Stimulated activated effector memory CD8-positive, alpha-beta T cell treated with anti-CD3 and anti-CD28 coated beads, Interleukin-12 subunit alpha, Interleukin-12 subunit beta, amount 100 ng/mL, for 72 hours (primary cell): ENCODE measurements at regions not wholly inside any gene's neighbourhood (a gene's known extent, or its start where the extent isn't known, plus 50 kb on each side); places are given as distances from the start of the nearest gene placed in this dataset.
"Not testable (repeated sequence)": the region's sequence is repeated elsewhere in the genome, so short reads cannot be mapped to it uniquely, and the experiment has no call there.

ENCODE experiments used
- ATAC-seq: fragments of 150-1000 bp; cut with Tn5 transposase; 2 replicates; pipeline ENCODE4 v1.10.0; 2021
- DNase-seq, 2 donors: peaks; one replicate each; pipeline ENCODE4 v3.0.0; 2021 to 2022; ENCODE audit warnings: low spot score in 2 of 2
- H3K27ac Mint-ChIP-seq: one replicate; pipeline ENCODE4 v1.8.0; 2022; ENCODE audit warnings: mild to moderate bottlenecking, mixed read lengths
- H3K36me3 Mint-ChIP-seq: one replicate; pipeline ENCODE4 v1.8.0; 2022; ENCODE audit warnings: mild to moderate bottlenecking, mixed read lengths
- H3K4me1 Mint-ChIP-seq: one replicate; pipeline ENCODE4 v1.8.0; 2022; ENCODE audit warnings: mixed read lengths
- H3K4me3 Mint-ChIP-seq: one replicate; pipeline ENCODE4 v1.8.0; 2022; ENCODE audit warnings: mild to moderate bottlenecking, mixed read lengths
- H3K9me3 Mint-ChIP-seq: one replicate; pipeline ENCODE4 v1.8.0; 2022; ENCODE audit warnings: mixed read lengths

GRCh38 chr2:144632809-144633208 is 112.9 kb upstream of the ZEB2 start:
- H3K36me3 Mint-ChIP-seq: no peaks in the 10 kb centered on the region
- no peak for ATAC-seq
- H3K27ac Mint-ChIP-seq: no peak overlapping the region
- no peak for DNase-seq
- H3K9me3 Mint-ChIP-seq: peaks cover 7% of the 10 kb centered on the region
- H3K4me3 Mint-ChIP-seq: no peak overlapping the region
- peaks cover 18% of the 10 kb centered on the region for H3K4me1 Mint-ChIP-seq

- ATAC-seq (no peak), DNase-seq (no peak)
- no peak overlapping the region for H3K4me3 Mint-ChIP-seq
- peaks cover 4% of the 10 kb centered on the region for H3K9me3 Mint-ChIP-seq
- H3K4me1 Mint-ChIP-seq: peaks cover 8% of the 10 kb centered on the region
- no peak overlapping the region for H3K27ac Mint-ChIP-seq
- no peaks in the 10 kb centered on the region for H3K36me3 Mint-ChIP-seq
These were observed 111.7 kb upstream of the ZEB2 start for GRCh38 chr2:144631636-144632035.

GRCh38 chr2:144630459-144631215 is 110.7 kb upstream of the ZEB2 start:
- ATAC-seq: peak; percentile 75

GRCh38 chr2:144629935-144630334 is 110.0 kb upstream of the ZEB2 start:
- Mint-ChIP-seq H3K4me3 (no peak overlapping the region), H3K9me3 (no peaks in the 10 kb centered on the region), H3K4me1 (peaks cover 8% of the 10 kb centered on the region), H3K27ac (no peak overlapping the region), H3K36me3 (no peaks in the 10 kb centered on the region)
- ATAC-seq (no peak), DNase-seq (no peak)

More at GRCh38 chr2:144630459-144631215, 110.7 kb upstream of the ZEB2 start:
- DNase-seq: no peak
- peaks cover 4% of the 10 kb centered on the region for H3K9me3 Mint-ChIP-seq
- no peak overlapping the region for H3K4me3 Mint-ChIP-seq
- H3K36me3 Mint-ChIP-seq: no peaks in the 10 kb centered on the region
- H3K4me1 Mint-ChIP-seq: peaks cover 8% of the 10 kb centered on the region
- H3K27ac Mint-ChIP-seq: no peak overlapping the region

GRCh38 chr2:144628566-144628965 is 108.6 kb upstream of the ZEB2 start:
- no peak overlapping the region for H3K4me3 Mint-ChIP-seq
- H3K36me3 Mint-ChIP-seq: no peaks in the 10 kb centered on the region
- ATAC-seq (no peak), DNase-seq (no peak)
- H3K27ac Mint-ChIP-seq: no peak overlapping the region
- no peaks in the 10 kb centered on the region for H3K9me3 Mint-ChIP-seq
- H3K4me1 Mint-ChIP-seq: peaks cover 8% of the 10 kb centered on the region

- DNase-seq (no peak), ATAC-seq (no peak)
- H3K27ac Mint-ChIP-seq: no peak overlapping the region
- no peak overlapping the region for H3K4me3 Mint-ChIP-seq
- peaks cover 7% of the 10 kb centered on the region for H3K4me1 Mint-ChIP-seq
- no peaks in the 10 kb centered on the region for H3K36me3 Mint-ChIP-seq
- H3K9me3 Mint-ChIP-seq: no peaks in the 10 kb centered on the region
These were observed 105.7 kb upstream of the ZEB2 start for GRCh38 chr2:144625626-144626025.

- no peaks in the 10 kb centered on the region for H3K9me3 Mint-ChIP-seq
- no peak for DNase-seq
- no peak overlapping the region for H3K27ac Mint-ChIP-seq
- no peak overlapping the region for H3K4me3 Mint-ChIP-seq
- no peaks in the 10 kb centered on the region for H3K36me3 Mint-ChIP-seq
- H3K4me1 Mint-ChIP-seq: peaks cover 5% of the 10 kb centered on the region
- ATAC-seq: no peak
These were observed 105.3 kb upstream of the ZEB2 start for GRCh38 chr2:144625226-144625625.

- no peak overlapping the region for H3K27ac Mint-ChIP-seq
- H3K36me3 Mint-ChIP-seq: no peaks in the 10 kb centered on the region
- no peaks in the 10 kb centered on the region for H3K9me3 Mint-ChIP-seq
- peaks cover 10% of the 10 kb centered on the region for H3K4me1 Mint-ChIP-seq
- DNase-seq (no peak), ATAC-seq (no peak)
- no peak overlapping the region for H3K4me3 Mint-ChIP-seq
These were observed 104.5 kb upstream of the ZEB2 start for GRCh38 chr2:144624451-144624850.

- not testable (repeated sequence) for H3K4me3 Mint-ChIP-seq, ATAC-seq, H3K27ac Mint-ChIP-seq, H3K36me3 Mint-ChIP-seq, DNase-seq, H3K9me3 Mint-ChIP-seq
- H3K4me1 Mint-ChIP-seq: peaks cover 13% of the 10 kb centered on the region
These were observed 102.5 kb upstream of the ZEB2 start for GRCh38 chr2:144622373-144622772.

- DNase-seq: no peak
- no peaks in the 10 kb centered on the region for H3K9me3 Mint-ChIP-seq
- H3K4me1 Mint-ChIP-seq: peaks cover 13% of the 10 kb centered on the region
- H3K36me3 Mint-ChIP-seq: no peaks in the 10 kb centered on the region
- no peak overlapping the region for H3K4me3 Mint-ChIP-seq
- no peak for ATAC-seq
- no peak overlapping the region for H3K27ac Mint-ChIP-seq
These were observed 101.3 kb upstream of the ZEB2 start for GRCh38 chr2:144621266-144621665.

- Mint-ChIP-seq H3K4me3 (peak overlapping the region; percentile 21), H3K4me1 (peaks cover 13% of the 10 kb centered on the region), H3K36me3 (no peaks in the 10 kb centered on the region), H3K27ac (no peak overlapping the region), H3K9me3 (peaks cover 3% of the 10 kb centered on the region)
- no peak for DNase-seq
- ATAC-seq: peak; percentile 99
These were observed 99.8 kb upstream of the ZEB2 start for GRCh38 chr2:144619760-144620159.

GRCh38 chr2:144617171-144617570 is 97.3 kb upstream of the ZEB2 start:
- H3K27ac Mint-ChIP-seq, ATAC-seq, DNase-seq, H3K36me3 Mint-ChIP-seq, H3K4me3 Mint-ChIP-seq, H3K9me3 Mint-ChIP-seq: not testable (repeated sequence)
- peaks cover 13% of the 10 kb centered on the region for H3K4me1 Mint-ChIP-seq

GRCh38 chr2:144615866-144616565 is 96.1 kb upstream of the ZEB2 start:
- H3K4me3 Mint-ChIP-seq: no peak overlapping the region
- no peak for ATAC-seq
- no peaks in the 10 kb centered on the region for H3K36me3 Mint-ChIP-seq
- H3K4me1 Mint-ChIP-seq: peaks cover 13% of the 10 kb centered on the region
- H3K27ac Mint-ChIP-seq: no peak overlapping the region
- peaks cover 8% of the 10 kb centered on the region for H3K9me3 Mint-ChIP-seq
- no peak for DNase-seq

GRCh38 chr2:144607891-144608521 is 88.1 kb upstream of the ZEB2 start:
- Mint-ChIP-seq H3K9me3 (peaks cover 2% of the 10 kb centered on the region), H3K4me1 (peaks cover 9% of the 10 kb centered on the region), H3K27ac (peak overlapping the region; percentile 33), H3K4me3 (peak overlapping the region; percentile 30), H3K36me3 (no peaks in the 10 kb centered on the region)
- DNase-seq: no peak
- ATAC-seq: peak; percentile 52

- Mint-ChIP-seq H3K9me3 (peaks cover 2% of the 10 kb centered on the region), H3K4me1 (peaks cover 9% of the 10 kb centered on the region), H3K36me3 (no peaks in the 10 kb centered on the region), H3K27ac (no peak overlapping the region), H3K4me3 (peak overlapping the region; percentile 30)
- ATAC-seq: no peak
- no peak for DNase-seq
These were observed 87.2 kb upstream of the ZEB2 start for GRCh38 chr2:144607099-144607498.
